GM21717 (cell line): ENCODE measurements at regions not wholly inside any gene's neighbourhood (a gene's known extent, or its start where the extent isn't known, plus 50 kb on each side); places are given as distances from the start of the nearest gene placed in this dataset.

Experiments used
- ATAC-seq: cut with Tn5 transposase; IDR thresholded peaks from one replicate; pipeline ENCODE4 v1.9.1; 2021; ENCODE audit warnings: mild to moderate bottlenecking, moderate library complexity; ENCODE audit not compliant: unreplicated experiment

GRCh38 chr18:45255197-45255890, 359.9 kb upstream of the SLC14A2 start:
- no peak for ATAC-seq

GRCh38 chr18:45260125-45260524, 355.2 kb upstream of the SLC14A2 start:
- ATAC-seq, result no peak

GRCh38 chr18:45266023-45266422, 349.3 kb upstream of the SLC14A2 start:
- no peak for ATAC-seq

GRCh38 chr18:45267622-45268021, 347.7 kb upstream of the SLC14A2 start:
- no peak for ATAC-seq

- ATAC-seq, result no peak
Measured at GRCh38 chr18:45268583-45268982, 346.7 kb upstream of the SLC14A2 start.

GRCh38 chr18:45270289-45270771, 344.9 kb upstream of the SLC14A2 start:
- no peak for ATAC-seq

- no peak for ATAC-seq
Measured at GRCh38 chr18:45274026-45274425, 341.2 kb upstream of the SLC14A2 start.

DNA sequence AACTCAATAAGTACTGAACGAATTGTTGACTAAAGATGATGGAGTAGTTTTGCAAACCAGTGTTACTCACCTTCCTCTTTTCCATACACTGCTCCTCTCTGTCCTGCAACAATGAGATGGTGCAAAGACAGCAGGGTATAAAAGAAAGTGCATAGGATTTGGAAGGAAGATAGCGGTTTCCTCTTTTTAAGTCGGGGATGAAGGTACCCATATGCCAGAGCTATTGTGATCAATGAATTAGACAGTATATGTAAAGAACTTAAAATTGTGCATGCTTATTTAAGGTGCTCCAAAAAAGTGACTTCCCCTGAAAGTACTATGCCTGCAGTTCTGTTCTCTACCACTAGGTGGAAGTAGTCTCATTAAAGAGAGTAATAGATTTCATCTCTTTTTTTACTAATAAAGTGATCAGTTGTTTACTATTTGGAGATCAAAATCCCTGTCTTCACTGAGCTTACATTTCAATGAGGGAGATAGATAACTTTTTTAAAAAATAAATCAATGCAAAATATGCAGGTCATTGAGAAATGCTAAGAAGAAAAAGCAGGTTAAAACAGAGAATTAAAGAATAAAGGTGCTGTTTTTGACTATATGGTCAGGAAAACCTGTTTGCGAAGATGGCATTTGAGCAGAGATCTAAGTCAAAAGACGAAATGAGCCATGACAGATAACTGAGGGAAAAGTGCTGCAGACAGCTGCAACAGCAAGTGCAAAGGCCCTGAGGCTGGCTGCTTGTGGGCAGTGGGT, 339.7 kb upstream of the SLC14A2 start:
- ATAC-seq, result no peak

GRCh38 chr18:45276878-45277277, 338.4 kb upstream of the SLC14A2 start:
- ATAC-seq, result no peak

DNA sequence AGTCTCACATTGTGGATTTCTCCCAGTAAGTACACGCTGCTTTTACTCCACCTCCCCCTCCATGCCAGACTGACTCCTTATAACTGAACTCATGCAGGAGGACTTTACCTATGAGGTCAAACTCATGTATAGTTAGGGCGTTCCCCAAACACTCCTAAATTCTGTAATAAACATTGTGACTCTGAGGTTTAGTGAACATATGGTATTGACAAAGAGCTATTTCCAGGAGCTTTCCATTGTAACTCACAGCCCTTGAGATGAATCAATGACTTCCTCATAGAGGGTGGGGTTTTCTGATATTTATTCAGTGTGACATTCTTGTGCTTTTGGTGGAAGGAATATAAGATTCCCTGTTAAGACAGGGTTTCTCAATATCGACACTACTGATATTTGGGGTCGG, 337.4 kb upstream of the SLC14A2 start:
- no peak for ATAC-seq

- ATAC-seq, result no peak
Measured at GRCh38 chr18:45280481-45281276, 334.6 kb upstream of the SLC14A2 start.

- ATAC-seq, result no peak
Measured at GRCh38 chr18:45282101-45282812, 333.0 kb upstream of the SLC14A2 start.

GRCh38 chr18:45284174-45284573, 331.1 kb upstream of the SLC14A2 start:
- no peak for ATAC-seq

DNA sequence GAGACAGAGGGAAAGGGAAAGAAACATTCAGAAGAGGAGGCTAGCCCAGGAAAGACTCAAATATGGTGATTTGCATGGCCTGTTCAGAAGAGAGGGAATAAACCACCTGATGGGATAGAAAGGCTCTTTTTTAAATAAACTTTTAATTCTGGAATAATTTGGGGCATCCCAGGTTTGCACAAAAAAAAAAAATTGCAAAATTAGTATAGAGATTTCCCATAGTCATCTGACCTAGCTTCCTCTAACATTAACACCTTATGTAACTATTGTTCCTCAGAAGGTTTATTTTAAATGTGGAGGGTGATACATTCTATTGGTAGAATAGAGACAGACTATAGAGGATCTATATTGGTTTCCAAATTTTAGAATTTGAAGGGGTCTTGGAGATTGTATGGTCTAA, 330.4 kb upstream of the SLC14A2 start:
- no peak for ATAC-seq

DNA sequence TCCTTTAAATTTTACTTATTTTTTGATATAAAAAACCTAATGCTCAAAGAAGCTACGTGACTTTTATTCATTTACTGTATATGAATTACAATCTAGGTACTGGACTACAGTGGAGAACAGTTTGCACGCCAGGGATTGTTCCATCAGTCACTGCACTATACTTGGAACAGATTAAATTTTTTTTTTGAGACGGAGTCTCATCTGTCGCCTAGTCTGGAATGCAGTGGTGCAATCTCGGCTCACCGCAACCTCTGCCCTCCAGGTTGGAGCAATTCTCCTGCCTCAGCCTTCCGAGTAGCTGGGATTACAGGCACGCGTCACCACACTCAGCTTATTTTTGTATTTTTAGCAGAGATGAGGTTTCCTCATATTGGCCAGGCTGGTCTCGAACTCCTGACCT, 330.0 kb upstream of the SLC14A2 start:
- no peak for ATAC-seq

DNA sequence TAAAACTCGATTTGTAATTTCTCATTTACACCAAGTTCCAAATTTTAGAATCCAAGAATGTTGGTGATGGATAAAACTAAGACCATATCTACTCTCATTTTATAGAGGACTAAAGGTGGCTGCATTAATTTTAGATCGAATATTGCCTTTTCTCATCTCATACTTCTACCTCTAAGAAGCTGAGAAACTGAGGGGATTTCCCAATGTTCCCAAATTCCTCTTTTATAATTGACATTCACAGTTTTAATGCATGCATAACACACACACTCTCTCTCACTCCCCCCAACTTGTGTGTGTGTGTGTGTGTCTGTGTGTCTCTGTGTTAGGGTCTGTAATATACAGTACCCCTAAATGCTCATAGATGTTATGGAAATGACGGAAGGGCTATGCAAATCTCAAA, 328.8 kb upstream of the SLC14A2 start:
- ATAC-seq, result no peak

GRCh38 chr18:45287531-45287930, 327.7 kb upstream of the SLC14A2 start:
- no peak for ATAC-seq

- no peak for ATAC-seq
Measured at GRCh38 chr18:45290364-45290763, 324.9 kb upstream of the SLC14A2 start.

DNA sequence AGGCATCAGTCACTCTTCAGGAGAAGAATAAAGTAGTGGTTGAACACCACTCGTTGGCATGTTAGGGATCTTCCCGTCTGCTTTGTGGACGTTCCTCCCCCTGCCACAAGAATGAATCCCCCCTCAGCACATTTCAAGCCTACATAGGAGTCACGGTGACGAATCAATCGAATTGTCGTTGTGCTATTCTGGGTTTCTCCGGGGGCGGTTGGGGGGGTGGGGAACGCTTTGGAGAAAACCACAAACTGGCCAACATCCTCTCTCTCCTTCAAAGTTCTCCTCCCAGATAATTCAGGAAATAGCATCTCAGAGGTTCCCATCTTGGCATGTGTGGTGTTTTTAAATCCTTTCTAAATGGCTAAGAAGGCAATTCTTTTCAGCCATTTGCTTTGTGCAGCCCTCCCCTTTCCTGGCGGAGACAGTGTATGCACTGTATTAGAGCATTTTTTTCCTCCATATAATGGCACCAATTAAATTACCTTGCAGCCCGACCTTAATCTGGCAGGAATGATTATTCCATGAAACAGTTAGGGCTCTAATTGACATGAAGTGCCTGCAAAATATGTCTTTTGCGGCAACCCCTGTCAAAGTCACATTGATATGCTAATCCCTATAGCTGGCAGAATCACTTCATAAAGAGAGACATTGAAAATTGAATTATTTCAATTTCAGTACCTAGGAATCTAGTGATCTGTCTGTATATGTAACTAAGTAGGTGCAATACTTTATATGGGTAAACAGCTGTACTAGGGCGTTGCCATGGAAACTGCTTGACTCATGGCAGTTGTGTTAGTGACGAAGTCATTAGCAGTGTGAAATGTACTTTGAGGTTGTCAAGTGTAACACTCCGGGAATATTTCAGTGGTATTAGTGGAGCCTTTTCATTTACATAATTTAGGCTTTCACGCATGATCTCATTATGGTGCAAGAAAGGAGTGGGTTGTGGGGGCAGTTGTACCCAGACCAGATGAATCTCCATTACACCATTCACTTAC, 323.4 kb upstream of the SLC14A2 start:
- ATAC-seq, result no peak

DNA sequence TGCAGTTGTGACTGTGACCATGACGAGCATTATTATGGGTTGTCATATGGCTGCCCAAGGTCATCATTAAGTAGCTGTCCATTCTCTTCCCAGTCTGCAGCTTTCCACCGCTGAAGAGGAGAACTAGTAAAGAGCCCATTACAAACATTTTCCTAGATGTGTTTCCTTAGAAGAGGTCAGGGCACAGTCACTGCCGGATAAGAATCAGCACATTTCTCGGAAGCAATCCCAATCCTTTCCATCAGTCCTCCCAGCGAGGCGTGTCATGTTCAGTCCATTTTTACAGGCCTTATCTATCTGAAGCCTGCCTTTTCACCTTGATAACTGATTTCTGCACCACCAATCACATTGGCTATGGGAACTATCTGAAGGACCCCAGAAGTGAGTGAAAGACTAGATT, 319.9 kb upstream of the SLC14A2 start:
- no peak for ATAC-seq
